Inflammatory macrophage (primary cell): ENCODE measurements at regions not wholly inside any gene's neighbourhood (a gene's known extent, or its start where the extent isn't known, plus 50 kb on each side); places are given as distances from the start of the nearest gene placed in this dataset.

Experiments
- DNase-seq, 2 donors: peaks; one replicate each; pipeline ENCODE4 v3.0.0-alpha.2; 2020 to 2022

DNA sequence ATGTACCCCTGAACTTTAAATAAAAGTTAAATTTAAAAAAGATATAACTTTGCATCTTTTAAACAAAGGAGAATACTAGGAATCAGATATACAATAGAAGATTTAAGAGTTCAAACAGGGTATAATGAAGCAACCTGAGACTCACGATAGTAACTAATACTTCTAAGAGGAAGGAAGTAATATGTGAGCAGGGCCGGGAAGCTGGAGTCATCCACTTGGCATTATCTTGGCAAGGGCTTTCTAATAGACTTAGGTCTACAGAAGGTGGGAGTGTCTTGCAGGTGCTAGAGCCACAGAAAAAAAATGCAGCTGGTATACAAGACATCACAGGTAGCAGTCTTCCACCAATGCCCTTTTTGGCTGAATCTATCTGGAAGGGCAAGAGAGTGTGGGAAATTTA is 231.9 kb downstream of the KCTD12 start:
- no peak for DNase-seq

DNA sequence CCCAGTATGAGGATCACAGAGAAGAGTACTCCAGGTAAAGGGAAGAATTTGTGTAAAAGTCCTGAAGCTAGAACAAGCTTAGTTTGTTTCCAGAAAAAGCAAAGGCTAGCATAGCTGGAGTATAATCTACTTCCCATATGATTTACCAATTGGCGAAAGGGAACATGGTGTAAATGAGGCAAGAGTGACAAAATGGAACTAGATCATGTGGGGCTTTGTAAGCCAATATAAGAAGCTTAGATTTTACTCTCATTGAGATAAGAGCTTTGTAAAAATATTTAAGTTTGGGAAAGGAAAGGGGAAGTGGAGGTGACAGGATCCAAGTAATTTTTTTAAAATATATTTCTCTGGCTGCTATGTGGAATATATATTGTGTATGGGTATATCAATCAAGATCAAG is 234.9 kb downstream of the KCTD12 start:
- peak in 1 of 2 donors; percentile 68 for DNase-seq

DNA sequence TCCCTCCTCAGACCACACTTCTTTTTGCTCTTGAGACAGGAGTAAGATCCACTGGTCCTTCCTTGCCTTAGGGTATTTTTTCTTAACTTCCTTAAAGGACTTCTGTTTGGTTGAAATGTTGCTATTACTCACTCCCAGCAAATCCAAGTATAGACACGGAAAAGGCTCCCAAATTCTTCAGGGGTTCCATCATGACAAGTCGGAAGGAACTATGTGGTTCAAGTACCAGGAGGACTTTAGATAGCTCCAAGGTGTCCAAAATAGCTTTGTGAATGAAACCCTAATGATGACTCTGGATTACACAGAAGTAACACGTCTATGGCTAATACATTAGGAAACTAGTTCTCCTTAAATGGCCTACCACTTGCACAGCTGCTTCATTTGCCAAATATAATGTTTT is 238.7 kb downstream of the KCTD12 start:
- DNase-seq: no peak

DNA sequence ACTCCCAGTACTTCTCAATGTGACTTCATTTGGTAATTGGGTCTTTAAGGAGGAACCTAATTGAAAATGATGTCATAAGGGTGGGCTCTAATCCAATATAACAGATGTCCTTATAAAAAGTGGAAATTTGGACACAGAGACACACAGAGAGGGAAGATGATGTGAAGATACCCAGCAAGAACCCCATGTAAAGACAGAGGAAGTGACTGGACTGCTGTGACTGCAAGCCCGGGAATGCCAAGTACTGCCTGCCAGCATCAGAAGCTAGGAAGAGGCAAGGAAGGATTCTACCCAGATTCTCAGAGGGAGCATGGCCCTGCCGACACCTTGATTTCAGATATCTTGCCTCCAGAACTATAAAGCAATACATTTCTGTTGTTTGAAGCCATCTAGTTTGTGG is 239.3 kb downstream of the KCTD12 start:
- DNase-seq: no peak

DNA sequence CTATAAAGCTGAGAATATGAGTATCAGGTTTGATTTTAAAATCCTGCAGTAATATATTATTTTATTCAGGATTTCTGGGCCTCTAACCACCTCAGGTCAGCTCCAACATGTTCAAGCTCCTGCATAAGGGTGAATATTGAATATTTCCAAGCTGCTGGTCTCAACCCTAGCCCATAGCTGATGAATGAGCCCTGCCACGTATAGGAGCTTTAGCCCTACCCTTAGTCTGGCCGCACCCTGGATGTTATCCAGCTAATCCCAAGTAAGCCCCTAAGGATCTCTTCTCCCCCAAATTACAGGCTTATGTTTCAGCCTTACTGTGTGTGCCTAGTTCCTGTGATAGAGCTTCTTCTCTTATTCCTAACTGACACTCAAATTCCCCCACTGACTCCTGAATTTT is 240.6 kb downstream of the KCTD12 start:
- DNase-seq: no peak

DNA sequence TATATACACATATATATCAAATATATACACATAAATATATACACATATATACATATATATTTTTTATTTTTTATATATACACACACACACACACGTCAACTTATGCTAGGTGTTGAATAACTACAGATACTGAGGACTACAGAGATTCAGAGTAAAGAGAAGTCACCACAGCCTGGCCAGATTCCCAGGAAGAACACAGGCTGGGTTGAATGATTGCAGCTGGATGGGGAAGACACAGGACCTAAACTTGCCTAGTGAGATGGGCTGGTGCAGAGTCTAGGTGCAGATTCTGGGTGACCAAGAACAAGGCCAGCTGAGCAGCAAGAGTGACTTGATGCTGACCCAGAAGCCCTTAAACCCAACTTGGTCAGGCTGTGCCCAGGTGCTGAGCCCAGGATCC is 241.3 kb downstream of the KCTD12 start:
- DNase-seq: no peak

DNA sequence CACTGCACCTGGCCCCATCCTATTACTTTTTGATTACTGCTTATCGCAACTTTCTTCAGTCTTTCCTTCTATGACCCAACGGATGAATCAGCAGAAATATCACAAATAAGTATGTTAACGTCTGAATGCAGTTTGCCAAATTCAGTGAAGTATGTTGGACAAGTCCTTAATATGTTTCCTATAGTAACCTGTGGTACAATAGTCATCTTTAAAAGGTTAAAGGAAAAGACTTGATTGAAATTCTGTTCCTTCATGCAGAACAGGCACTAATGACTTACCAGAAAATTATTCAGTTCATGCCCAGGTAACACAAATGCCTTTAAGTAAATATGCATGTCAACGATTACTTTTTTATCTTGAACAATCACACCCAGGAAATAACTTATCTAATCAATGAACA is 242.6 kb downstream of the KCTD12 start:
- DNase-seq: no peak

DNA sequence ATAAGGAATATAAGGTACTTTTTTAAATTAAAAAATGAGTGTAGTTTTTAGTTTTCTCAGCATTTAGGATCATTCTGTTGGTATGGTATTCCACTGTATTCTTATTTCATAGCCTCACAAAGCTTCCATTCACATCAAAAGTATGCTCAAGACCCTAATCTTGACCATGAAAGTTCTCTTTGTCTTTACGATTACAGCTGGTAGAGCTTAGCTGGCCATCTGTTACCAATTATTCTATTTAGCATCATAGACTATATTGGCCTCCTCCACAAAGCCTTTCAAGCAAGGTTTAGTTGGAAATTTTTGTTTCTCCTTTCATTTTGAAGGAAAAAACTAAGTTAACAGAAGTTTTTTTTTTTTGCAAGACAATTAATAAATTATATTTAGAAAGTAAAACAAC is 245.1 kb downstream of the KCTD12 start:
- DNase-seq: no peak

DNA sequence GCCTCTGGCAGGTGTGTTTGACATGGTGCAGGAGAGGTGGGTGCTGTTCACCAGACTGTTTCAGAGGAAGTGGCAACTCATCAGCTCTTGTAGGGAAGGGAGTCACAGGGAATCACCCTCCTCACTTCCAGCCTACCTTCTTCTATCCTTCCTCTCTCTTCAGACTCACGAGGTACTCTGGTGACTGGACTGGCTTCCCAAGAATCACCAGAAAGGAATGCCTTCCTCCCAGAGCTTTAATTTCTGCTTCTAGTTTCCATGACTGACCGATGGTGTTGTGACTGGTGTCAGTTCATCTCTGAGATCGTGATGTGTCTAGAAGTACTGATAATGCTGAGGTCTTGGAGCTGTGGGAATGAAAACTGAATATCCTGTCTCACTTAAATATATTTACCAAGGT is 247.3 kb downstream of the KCTD12 start:
- no peak for DNase-seq

DNA sequence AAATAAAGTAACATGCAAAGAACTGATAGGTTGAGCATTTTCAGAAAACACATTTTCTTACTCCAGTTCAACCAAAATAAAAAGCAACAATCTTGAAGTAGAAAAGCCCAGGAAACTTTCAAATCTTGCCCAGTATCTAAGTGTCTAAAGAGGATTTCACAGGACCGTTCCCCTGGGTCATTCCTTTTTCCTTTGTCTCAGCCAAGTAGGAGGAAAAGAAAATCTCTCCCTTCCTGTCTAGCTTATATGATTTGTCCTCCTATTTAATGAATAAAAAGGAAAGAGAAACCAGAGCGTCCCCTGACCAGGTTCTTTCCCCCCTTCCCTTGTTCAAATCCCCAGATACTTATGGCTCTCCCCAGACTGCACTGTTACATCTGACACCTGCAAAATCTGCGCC is 248.0 kb downstream of the KCTD12 start:
- DNase-seq: no peak

DNA sequence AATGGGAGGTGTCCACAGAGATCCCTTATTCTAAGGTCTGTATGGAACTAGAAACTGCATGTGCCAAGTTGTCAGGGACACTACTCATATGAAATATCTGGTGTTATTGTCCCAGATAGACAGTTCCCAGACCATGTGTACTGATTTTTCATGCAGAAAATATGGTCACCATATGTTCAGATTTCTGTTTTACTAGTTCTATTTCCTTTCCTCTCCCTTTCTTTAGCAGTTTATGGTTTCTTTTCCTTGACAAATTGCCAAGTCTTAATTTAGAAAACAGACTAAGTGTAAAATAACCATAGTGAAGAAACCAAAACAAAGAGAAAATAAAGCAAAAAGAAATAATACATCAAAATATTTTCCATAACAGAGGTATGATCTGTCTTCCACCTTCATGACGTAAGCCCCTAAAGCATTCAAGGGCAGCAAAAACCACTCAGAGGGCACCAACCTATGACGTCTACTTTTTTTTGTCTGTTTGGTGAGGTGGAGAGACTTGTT is 248.5 kb downstream of the KCTD12 start:
- DNase-seq: no peak

DNA sequence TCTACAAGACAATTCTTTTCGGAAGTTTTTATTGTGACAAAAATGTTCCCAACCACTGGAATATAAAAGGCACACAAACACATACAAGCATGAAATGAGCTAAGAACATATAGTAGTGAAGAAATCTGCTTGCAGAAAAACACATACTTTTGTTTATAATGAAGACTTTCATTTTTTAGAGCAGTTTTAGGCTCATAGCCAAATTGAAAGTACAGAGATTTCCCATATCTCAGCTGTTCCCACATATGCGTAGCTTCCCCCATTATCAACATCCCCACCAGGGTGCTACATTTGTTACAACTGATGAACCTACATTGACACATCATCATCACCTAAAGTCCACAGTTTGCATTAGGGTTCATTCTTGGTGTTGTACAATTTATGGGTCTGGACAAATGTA is 249.4 kb downstream of the KCTD12 start:
- DNase-seq: no peak

DNA sequence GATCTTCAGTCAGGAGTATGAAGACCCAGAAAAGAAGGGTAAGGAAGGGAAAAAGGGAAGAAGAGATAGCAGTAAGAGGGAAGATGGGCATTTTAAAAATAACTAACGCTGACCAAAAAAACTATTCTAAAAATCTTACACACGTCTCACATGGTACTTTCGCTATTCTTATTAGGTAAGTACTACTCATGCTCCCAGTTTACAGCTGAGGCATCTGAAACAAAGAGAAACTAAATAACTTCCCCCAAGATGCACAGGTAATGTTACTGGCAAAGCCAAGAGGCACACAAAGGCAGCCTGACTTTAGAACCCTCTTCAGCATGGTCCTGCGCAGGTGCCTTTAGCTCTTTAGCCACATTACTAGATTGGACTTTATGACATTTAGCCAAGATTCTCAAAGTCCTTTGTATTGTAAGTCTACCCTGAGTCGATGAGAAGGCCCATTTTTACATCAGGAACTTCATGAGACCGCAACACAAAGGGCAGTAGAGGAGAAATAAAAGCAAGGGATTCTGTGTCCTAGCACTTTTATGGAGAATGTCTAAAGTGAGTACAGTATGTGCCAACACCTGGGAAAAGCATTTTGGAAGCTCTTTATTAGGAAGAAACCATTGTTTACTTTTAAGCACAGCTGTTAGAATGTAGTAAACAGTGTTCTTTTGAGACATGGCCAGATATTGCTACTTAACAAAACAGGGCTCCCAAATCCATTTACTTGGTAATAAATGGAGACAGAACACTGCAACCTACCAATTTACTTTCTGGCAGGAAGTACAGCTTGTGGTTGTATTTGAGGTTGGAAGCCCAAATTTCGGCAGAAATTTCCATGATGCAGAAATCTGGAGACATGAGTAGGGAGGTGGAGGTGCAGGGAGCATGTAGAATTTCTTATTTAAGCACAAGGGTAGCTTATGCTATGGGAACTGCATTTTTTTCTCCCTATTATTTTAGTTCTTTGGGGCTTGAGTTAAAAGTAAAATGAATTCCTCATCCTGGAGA is 250.7 kb downstream of the KCTD12 start:
- DNase-seq: no peak

DNA sequence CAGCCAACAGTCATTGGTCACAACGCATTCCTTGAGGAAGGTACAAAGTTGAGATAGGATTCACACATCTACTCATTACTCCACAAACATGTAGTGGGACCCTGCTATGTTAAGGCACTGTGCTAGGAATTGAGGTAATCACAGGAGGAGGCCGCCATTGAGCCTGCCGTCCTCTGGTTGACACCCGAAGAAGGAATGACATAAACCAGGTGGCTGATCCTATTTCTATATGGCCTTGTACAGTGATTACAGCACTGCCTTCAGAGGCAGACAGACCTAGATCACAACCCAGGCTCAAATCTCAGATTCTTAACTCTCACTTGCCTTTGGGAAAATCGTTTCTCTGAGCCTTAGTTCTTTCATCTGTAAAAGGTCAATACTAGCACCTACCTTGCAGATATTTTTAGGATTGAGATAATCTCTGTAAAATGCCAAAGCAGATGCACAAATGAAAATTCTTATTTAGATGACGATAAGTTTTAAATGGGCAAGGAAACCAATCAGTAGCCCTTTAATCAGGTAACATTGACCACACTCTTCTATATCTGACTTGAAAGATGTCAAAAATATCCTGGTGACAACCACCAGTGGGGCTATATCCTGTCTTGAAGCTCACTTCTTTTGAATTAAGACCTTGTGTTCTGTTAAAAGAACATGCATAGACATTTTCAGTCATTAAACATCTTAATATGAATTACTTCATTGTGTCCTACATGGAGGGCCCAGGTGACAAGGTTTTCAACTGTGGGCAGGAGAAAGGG is 251.6 kb downstream of the KCTD12 start:
- no peak for DNase-seq

DNA sequence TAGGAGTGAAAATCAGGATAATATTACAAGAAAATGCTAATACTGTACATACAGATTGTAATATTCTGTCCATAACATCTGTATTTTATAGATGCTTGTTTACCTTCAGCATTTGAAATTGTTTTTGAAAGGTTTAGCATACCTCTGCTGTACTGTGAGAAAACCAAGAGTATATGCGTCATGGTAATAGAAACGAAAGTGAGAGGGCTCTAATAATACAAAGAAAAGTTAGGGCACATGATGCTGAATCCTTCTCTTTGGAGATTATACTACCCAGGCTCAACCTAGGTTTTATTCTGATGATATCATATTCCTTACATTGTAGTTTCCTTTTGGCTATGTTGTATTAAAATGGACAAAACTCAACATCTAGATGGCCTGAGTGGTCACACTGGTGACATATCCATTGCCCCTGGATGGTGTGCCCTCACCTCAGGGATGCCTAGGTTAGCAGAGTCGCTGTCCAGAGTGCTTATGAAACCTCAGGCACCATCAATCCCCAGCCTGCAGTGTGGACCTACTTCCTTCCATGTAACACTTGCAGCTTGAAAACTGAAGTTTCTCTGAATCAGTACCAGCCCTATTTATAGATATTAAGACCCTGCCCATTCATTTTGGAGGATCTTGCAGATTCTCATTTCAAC is 253.7 kb downstream of the KCTD12 start:
- DNase-seq: no peak

DNA sequence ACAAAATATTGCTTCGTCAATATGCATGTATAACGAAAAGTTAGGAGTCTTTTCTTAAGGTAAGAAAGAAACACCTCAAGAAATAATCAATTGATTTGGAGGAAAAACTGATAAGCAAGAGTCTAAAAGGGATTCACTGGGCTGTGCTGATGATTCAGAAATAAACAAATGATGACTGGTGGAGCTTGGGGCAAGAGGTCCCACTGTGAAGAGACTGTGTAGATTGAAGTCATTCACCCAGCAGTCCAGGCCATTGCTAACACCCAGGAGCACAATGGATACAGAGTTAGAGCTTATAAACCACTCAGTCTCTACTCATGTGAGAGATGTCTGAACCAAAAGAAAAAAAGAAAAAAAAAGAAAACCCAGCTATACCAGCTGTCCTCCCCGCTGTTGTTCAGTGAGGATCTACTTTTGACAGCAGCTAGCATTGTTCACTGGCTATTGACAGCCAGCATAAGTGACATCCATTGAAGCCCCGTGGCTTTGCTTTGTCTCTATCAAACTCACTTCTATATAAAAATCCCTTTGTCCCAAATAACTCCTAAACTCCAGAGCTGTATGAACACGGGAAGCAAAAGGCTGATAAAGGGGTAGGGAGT is 255.5 kb downstream of the KCTD12 start:
- DNase-seq: no peak

DNA sequence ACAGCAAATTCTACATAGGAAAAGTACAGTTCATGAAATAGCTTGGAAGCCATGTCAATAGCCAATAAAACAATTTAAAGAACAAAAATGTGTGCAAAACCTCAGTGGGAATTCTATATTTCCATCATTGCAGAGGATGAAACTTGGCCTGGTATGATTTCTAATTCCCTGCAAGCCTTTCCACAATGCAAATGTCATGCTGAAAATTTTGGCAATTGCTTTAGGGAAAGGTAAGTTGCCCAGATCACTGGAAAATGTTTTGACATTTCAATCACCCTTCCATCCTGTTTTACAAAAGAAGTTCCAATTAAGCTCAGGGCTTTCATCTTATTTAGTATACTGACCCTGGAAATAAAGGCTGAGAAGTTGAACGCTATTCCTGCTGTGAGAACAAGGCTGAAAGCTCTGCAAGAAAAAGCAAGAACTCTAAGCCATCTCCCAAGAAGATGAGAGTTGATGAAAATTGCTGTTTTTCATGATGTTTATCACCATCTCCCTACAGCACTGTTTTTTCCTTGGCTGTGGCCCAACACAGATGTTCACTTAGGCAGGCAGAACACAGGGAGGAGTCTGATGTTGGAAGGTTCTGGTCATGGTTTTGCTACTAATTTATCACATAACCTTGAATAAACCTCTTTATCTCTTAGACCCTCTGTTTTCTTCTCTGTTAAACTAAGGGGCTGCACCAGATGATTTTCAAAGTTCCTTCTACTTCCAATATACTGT is 263.7 kb downstream of the KCTD12 start:
- DNase-seq: no peak

DNA sequence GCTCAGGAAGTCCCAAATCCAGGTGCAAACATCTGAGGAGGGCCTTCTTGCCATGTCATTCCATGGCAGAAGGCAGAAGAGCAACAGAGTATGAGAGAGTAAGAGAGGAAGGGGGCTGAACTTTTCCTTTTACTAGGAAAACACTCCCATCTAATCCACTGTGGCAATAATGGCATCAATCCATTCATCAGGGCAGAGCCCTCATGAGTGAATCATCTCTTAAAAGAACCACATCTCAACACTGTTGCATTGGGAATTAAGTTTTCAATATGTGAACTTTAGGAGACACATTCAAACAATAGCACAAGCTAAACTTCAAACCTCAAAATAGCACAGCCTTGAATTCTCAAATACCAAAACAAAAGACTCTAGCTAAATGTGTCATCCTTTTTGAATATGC is 264.5 kb downstream of the KCTD12 start:
- no peak for DNase-seq

DNA sequence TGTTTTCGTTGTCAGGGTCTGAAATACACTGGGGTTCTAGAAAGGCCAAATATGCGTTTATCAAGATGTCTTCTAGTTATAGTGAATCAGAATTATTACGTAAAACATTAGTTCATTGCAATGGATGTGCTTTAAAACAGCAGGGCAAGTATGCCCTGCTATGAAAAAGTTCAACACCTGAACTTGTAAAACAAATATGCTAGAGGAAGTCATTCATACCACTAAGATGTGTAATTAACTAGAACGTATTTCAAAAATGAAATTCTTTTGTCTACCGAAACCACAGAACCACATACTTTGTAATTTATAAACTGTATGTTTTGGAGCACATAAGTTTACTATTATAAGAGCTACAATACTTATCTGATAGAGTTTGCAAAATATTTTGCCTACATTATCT is 266.2 kb downstream of the KCTD12 start:
- no peak for DNase-seq

DNA sequence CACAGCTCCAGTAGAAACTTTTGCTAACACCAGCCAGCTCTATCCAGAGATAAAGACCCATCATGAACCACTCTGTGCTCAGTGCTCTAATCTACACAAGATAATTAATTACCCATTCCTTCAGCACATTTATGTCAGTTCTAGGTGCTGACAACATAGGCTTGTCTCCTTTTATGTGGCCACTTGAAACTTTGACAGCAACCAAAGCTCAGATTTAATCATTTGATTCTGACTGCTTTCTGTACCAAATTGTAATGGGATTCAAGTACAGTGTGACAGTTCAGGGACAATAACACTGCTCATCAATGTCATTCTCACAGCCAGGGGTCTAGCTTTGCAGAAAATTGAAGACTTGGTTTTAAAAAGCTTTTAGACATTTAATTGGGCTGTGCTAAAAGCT is 266.6 kb downstream of the KCTD12 start:
- DNase-seq: no peak

DNA sequence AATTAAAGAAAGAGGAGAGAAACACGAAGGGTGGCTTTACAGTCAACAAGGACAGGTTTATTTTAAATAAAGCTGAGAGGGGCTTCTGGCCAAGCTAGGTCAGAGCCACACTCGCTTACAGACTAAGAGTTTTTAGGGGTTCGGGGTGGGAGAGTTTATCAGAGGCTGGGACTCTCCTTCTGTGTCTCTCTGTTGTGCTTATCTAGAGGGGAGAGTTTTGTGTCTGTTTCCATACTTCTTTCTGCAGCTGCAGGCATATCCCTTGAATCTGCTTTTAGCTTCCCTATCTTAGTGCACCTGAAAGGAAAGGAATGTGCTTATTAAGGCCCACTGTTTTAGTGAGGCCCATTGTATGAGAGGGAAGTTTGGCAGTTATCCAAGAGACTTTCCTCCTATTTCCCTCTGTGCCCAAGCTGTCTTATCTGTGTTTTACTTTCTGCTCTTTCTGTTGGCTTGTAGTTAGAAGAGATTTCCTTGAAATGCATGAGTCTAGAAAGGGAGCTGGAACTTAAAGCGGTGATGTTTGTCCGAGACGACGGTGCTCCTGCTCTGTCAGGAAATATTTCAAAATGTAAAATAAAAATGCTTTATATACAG is 275.3 kb downstream of the KCTD12 start:
- no peak for DNase-seq

DNA sequence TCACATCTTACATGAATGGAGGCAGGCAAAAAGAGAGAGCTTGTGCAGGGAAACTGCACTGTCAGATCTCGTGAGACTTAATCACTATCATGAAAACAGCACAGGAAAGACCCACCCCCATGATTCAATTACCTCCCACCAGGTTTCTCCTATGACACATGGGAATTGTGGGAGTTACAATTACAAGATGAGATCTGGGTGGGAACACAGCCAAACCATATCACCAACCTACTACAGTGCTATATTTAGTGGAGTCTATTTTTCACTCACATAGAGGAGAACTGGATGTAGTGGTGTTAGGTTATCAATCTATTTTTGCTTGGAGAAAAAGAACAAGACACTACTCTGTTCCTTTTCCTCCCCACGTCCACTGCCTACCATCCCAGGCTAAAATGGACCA is 276.6 kb downstream of the KCTD12 start:
- DNase-seq: no peak
